DND-41 (cell line): ENCODE measurements at regions not wholly inside any gene's neighbourhood (a gene's known extent, or its start where the extent isn't known, plus 50 kb on each side); places are given as distances from the start of the nearest gene placed in this dataset.

ENCODE experiments used
- EZH2 ChIP-seq: IDR thresholded peaks from 3 replicates; pipeline ENCODE4 v1.6.1; 2012; ENCODE audit warnings: borderline replicate concordance, low read depth, mild to moderate bottlenecking, moderate library complexity, low read length, inconsistent platforms; ENCODE audit not compliant: severe bottlenecking
- TF ChIP-seq, protein P1 (sequence below): IDR thresholded peaks from 2 replicates; pipeline ENCODE4 v1.5.1; 2012; ENCODE audit warnings: borderline replicate concordance, low read length, moderate library complexity, mild to moderate bottlenecking; ENCODE audit not compliant: poor library complexity, severe bottlenecking; ENCODE audit errors: extremely low read depth

DNA sequence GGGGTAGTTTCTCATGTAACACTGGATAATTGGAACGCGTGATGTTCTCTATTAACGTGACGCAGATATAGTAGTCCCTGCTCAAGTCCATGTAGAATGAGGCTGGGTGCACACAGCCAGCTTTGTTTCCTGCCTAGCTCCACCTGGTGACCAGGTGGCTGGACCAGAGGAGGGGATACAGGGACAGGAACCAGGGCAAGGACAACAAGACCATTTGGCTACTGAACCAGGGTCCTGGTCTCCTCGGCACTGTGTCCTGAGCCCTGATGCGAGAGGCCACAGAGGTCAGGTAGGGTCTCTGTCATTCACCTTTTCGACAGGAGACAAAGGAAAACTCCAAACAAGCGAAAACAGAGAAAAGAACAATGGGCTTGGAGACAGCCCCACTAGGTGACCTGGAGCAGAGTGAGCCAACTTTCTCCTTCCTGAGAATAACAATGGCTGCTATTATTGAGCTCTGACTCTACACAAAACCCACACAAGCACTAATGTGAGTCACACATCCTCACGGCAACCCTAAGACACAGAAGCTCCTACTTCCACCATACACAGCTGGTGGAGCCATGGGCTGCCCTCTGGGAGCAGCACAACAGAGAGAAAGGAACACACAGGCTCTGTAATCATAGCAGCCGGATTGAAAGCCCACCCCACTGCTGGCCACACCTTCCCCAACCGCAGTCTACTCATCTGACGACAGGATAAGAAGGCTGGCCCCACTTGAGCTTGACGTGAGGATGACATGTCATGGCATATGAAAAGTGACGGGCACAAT is 67.3 kb upstream of the TEX51 start:
- TF ChIP-seq, protein P1, sequence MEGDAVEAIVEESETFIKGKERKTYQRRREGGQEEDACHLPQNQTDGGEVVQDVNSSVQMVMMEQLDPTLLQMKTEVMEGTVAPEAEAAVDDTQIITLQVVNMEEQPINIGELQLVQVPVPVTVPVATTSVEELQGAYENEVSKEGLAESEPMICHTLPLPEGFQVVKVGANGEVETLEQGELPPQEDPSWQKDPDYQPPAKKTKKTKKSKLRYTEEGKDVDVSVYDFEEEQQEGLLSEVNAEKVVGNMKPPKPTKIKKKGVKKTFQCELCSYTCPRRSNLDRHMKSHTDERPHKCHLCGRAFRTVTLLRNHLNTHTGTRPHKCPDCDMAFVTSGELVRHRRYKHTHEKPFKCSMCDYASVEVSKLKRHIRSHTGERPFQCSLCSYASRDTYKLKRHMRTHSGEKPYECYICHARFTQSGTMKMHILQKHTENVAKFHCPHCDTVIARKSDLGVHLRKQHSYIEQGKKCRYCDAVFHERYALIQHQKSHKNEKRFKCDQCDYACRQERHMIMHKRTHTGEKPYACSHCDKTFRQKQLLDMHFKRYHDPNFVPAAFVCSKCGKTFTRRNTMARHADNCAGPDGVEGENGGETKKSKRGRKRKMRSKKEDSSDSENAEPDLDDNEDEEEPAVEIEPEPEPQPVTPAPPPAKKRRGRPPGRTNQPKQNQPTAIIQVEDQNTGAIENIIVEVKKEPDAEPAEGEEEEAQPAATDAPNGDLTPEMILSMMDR, result no peak
- TF ChIP-seq EZH2, result no peak
